ENCODE measurements at regions not wholly inside any gene's neighbourhood (a gene's known extent, or its start where the extent isn't known, plus 50 kb on each side); places are given as distances from the start of the nearest gene placed in this dataset.

GRCh38 chr10:16014469-16014868, 154.2 kb upstream of the MINDY3 start:
- TF ChIP-seq CTCF (IDR thresholded peaks at IDR 0.05) = no peak
- TF ChIP-seq POLR2A (IDR thresholded peaks at IDR 0.05) = no peak
- no peak for TF ChIP-seq EP300 (IDR thresholded peaks at IDR 0.05)

Data from ovary (tissue), 3 donors.